Natural killer cell (primary cell): ENCODE measurements at regions not wholly inside any gene's neighbourhood (a gene's known extent, or its start where the extent isn't known, plus 50 kb on each side); places are given as distances from the start of the nearest gene placed in this dataset.

Experiments used
- ATAC-seq, 3 donors: fragments of 150-1000 bp in 2 of 3; fragments of 200-7000 bp in 1 of 3; cut with Tn5 transposase; 1 replicate in 1 of 3; 2 replicates in 2 of 3; pipeline ENCODE4 v1.10.0; 2021; ENCODE audit warnings: mild to moderate bottlenecking in 2 of 3, moderate library complexity in 2 of 3
- DNase-seq, 2 donors: peaks; one replicate each; pipeline versions ENCODE4 v3.0.0 to v3.0.0-alpha.2; 2013 to 2021; ENCODE audit warnings: mixed read lengths in 1 of 2
- H3K27ac ChIP-seq: one replicate; pipeline ENCODE4 v1.5.1; 2013; ENCODE audit warnings: mild to moderate bottlenecking, low read length
- H3K27me3 ChIP-seq: one replicate; pipeline ENCODE4 v1.6.1; 2013; ENCODE audit warnings: low read length; ENCODE audit not compliant: control insufficient read depth, insufficient read depth
- H3K36me3 ChIP-seq: one replicate; pipeline ENCODE4 v1.6.1; 2013; ENCODE audit warnings: low read length; ENCODE audit not compliant: control insufficient read depth, insufficient read depth
- H3K4me1 ChIP-seq: one replicate; pipeline ENCODE4 v1.6.1; 2013; ENCODE audit warnings: low read length; ENCODE audit not compliant: control insufficient read depth, insufficient read depth
- H3K4me3 ChIP-seq: one replicate; pipeline ENCODE4 v1.5.1; 2013; ENCODE audit warnings: low read length
- H3K9me3 ChIP-seq: one replicate; pipeline ENCODE4 v1.6.1; 2013; ENCODE audit warnings: low read length; ENCODE audit not compliant: control insufficient read depth, insufficient read depth
- H3K27ac Mint-ChIP-seq, 2 donors: one replicate each; pipeline ENCODE4 v1.8.0; 2022; ENCODE audit warnings: mild to moderate bottlenecking in 2 of 2, mixed read lengths in 2 of 2, moderate library complexity in 1 of 2
- H3K27me3 Mint-ChIP-seq, 2 donors: one replicate each; pipeline ENCODE4 v1.8.0; 2022; ENCODE audit warnings: low read depth in 2 of 2, mixed read lengths in 2 of 2
- H3K36me3 Mint-ChIP-seq: one replicate; pipeline ENCODE4 v1.8.0; 2022; ENCODE audit warnings: mixed read lengths
- H3K4me1 Mint-ChIP-seq, 2 donors: one replicate each; pipeline ENCODE4 v1.8.0; 2022; ENCODE audit warnings: mixed read lengths in 2 of 2
- H3K4me3 Mint-ChIP-seq: one replicate; pipeline ENCODE4 v1.8.0; 2022; ENCODE audit warnings: mild to moderate bottlenecking, moderate library complexity, mixed read lengths
- H3K9me3 Mint-ChIP-seq, 2 donors: one replicate each; pipeline ENCODE4 v1.8.0; 2022; ENCODE audit warnings: mixed read lengths in 2 of 2
- WGBS: methylation state at CpG from one replicate; pipeline ENCODE4 v1.1.7; 2013; ENCODE audit warnings: missing lambda C conversion rate; ENCODE audit not compliant: insufficient coverage; 5-methylcytosine and 5-hydroxymethylcytosine counted together
- intact Hi-C: fragments of 100-400 bp; cut with micrococcal nuclease; formaldehyde crosslinking; loops from one replicate; pipeline ENCODE4 v1.14.2; 2022
- TF ChIP-seq, protein P1 (sequence below): fragments of 200-600 bp; IDR thresholded peaks from one replicate; pipeline ENCODE4 v1.8.0; 2022; ENCODE audit warnings: antibody characterized with exemption

DNA sequence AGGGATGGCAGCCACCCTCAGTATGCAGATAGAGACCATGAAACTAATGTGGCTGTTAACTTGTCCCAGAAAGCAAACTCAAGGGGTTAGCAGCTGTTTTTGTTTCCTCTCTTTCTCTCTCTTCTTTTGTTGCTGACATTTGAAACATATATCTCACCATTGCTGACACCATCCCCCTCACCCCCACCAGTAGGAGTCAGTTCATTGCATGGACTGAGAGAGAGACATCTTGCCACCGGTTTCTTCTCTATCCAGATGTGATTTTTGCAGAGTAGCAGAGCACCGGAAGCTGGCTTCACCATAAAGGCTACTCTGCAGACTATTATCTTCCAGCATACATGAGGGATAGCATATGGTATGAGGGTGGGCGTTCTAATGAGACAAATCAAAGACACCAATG lies 177.1 kb upstream of the FRG1 start:
- Histone ChIP-seq H3K4me1 (no peaks in the 10 kb centered on the region), H3K36me3 (no peaks in the 10 kb centered on the region), H3K27ac (no peak overlapping the region), H3K27me3 (no peaks in the 10 kb centered on the region), H3K9me3 (no peaks in the 10 kb centered on the region), H3K4me3 (no peak overlapping the region)
- WGBS: 100% methylated on average over 1 of the region's 3 CpGs
- H3K9me3 Mint-ChIP-seq: peaks cover 2% of the 10 kb centered on the region in 2 donors
- no peaks in the 10 kb centered on the region for H3K36me3 Mint-ChIP-seq
- TF ChIP-seq, protein P1, sequence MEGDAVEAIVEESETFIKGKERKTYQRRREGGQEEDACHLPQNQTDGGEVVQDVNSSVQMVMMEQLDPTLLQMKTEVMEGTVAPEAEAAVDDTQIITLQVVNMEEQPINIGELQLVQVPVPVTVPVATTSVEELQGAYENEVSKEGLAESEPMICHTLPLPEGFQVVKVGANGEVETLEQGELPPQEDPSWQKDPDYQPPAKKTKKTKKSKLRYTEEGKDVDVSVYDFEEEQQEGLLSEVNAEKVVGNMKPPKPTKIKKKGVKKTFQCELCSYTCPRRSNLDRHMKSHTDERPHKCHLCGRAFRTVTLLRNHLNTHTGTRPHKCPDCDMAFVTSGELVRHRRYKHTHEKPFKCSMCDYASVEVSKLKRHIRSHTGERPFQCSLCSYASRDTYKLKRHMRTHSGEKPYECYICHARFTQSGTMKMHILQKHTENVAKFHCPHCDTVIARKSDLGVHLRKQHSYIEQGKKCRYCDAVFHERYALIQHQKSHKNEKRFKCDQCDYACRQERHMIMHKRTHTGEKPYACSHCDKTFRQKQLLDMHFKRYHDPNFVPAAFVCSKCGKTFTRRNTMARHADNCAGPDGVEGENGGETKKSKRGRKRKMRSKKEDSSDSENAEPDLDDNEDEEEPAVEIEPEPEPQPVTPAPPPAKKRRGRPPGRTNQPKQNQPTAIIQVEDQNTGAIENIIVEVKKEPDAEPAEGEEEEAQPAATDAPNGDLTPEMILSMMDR: no peak
- H3K4me3 Mint-ChIP-seq: no peak overlapping the region
- H3K27ac Mint-ChIP-seq: no peak overlapping the region
- intact Hi-C loops: no loop called here
- H3K27me3 Mint-ChIP-seq: no peaks in the 10 kb centered on the region
- ATAC-seq: no peak
- DNase-seq: no peak
- no peaks in the 10 kb centered on the region for H3K4me1 Mint-ChIP-seq

DNA sequence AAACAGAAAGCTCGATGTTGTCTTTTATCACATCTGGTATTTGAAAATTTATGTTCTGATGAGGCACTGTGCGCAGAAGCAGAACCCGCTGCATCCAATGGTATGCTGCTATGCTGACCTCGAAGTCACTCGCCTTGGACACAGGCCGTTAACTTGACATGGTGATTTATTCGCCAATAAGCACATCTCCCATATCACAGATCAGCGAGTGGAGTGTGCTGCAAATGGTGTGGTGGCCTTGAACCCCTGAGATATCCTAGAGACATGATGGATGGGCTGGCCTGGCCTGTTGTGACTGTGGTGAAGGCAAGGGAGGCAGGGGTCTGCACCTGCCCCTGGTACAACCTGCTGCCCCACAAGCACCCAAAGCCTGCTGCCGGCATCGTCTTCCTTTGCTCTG lies 175.4 kb upstream of the FRG1 start:
- ATAC-seq: no peak
- Mint-ChIP-seq H3K27me3 (no peaks in the 10 kb centered on the region), H3K9me3 (peaks cover 2 to 4% of the 10 kb centered on the region in 2 donors), H3K27ac (no peak overlapping the region), H3K4me3 (no peak overlapping the region), H3K36me3 (no peaks in the 10 kb centered on the region), H3K4me1 (no peaks in the 10 kb centered on the region)
- no peaks in the 10 kb centered on the region for H3K36me3 ChIP-seq
- TF ChIP-seq, protein P1: no peak
- no peaks in the 10 kb centered on the region for H3K9me3 ChIP-seq
- H3K27ac ChIP-seq: no peak overlapping the region
- no peak for DNase-seq
- H3K27me3 ChIP-seq: no peaks in the 10 kb centered on the region
- WGBS: 93% methylated on average over 8 of the region's 10 CpGs
- H3K4me1 ChIP-seq: no peaks in the 10 kb centered on the region
- no peak overlapping the region for H3K4me3 ChIP-seq
- intact Hi-C loops: no loop called here

DNA sequence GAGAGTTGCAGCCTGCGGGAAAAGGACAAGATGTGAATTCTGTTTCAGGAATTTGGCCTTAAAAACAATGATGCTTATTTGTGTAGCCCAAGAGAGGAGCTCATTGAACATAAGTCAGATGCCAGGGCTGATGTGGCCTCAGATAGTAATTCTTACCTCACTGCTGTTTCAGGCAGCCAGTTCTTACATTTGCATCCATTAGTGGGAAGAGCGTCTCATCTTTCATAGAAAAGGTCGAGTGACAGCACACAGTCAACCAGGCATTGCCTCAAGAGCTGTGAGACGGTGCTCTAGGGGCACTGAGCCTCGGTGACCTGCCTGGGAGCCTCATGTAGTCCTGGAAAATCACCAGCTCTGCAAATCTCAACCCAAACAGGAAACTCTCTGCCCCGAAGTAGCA lies 174.9 kb upstream of the FRG1 start:
- H3K27ac ChIP-seq: no peak overlapping the region
- WGBS: 68% methylated on average over 6 of the region's 6 CpGs
- H3K9me3 Mint-ChIP-seq: peaks cover 2 to 4% of the 10 kb centered on the region in 2 donors
- no peak overlapping the region for H3K4me3 Mint-ChIP-seq
- H3K27me3 Mint-ChIP-seq: no peaks in the 10 kb centered on the region
- no peaks in the 10 kb centered on the region for H3K36me3 ChIP-seq
- no peaks in the 10 kb centered on the region for H3K4me1 ChIP-seq
- no peaks in the 10 kb centered on the region for H3K27me3 ChIP-seq
- H3K27ac Mint-ChIP-seq: no peak overlapping the region
- no peaks in the 10 kb centered on the region for H3K9me3 ChIP-seq
- H3K4me3 ChIP-seq: no peak overlapping the region
- H3K36me3 Mint-ChIP-seq: no peaks in the 10 kb centered on the region
- DNase-seq: no peak
- TF ChIP-seq, protein P1: no peak
- intact Hi-C loops: no loop called here
- no peak for ATAC-seq
- H3K4me1 Mint-ChIP-seq: no peaks in the 10 kb centered on the region

DNA sequence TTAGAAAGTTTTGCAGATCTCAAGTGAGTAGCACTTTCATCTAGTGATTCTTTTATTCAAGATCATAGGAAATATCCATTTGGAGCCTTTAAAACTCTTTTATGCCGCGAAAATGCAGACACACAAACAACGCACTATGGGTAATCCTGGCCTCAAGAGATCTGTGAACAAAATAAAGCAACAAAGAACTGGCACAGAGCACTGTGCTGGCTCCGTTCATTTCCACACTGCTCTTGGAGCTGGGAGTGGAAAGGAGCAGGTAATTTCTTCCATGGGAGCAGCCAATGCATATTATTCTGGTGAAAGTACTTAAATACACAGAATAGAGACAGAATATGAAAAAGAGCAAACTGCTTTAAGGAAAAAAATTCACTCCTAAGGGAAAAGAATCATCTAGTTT lies 172.7 kb upstream of the FRG1 start:
- no peak for ATAC-seq
- Histone ChIP-seq H3K27ac (no peak overlapping the region), H3K4me3 (no peak overlapping the region), H3K36me3 (no peaks in the 10 kb centered on the region), H3K9me3 (no peaks in the 10 kb centered on the region), H3K27me3 (no peaks in the 10 kb centered on the region), H3K4me1 (no peaks in the 10 kb centered on the region)
- Mint-ChIP-seq H3K4me3 (no peak overlapping the region), H3K9me3 (peaks cover 2 to 4% of the 10 kb centered on the region in 2 donors), H3K27ac (no peak overlapping the region), H3K27me3 (no peaks in the 10 kb centered on the region), H3K36me3 (no peaks in the 10 kb centered on the region), H3K4me1 (no peaks in the 10 kb centered on the region)
- no peak for DNase-seq
- TF ChIP-seq, protein P1: no peak
- intact Hi-C loops: no loop called here
- 93% methylated on average over 4 of the region's 4 CpGs for WGBS
